GM21737 (cell line): ENCODE measurements at regions not wholly inside any gene's neighbourhood (a gene's known extent, or its start where the extent isn't known, plus 50 kb on each side); places are given as distances from the start of the nearest gene placed in this dataset.

Source experiments
- ATAC-seq: cut with Tn5 transposase; IDR thresholded peaks from one replicate; pipeline ENCODE4 v1.9.1; 2021; ENCODE audit warnings: mild to moderate bottlenecking, moderate library complexity; ENCODE audit not compliant: unreplicated experiment

DNA sequence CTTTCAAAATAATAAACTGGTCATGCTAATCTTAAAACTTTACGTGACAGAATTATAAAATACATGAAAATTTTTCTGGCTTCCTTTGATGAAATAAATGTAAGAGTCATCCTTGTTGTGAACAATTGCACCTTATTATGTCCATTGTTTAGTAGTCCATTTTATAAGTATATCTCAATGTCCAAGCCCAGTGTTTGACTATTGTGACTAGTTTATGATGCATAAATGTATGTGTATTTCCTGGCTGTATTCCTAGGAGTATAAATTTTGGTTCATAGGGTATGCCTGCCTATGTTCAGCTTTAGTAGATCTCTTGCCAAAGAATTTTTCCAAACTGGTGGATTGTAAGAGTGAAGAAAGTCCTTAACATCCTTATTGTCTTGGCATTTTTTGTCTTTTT is 2895.5 kb upstream of the PCDH20 start:
- no peak for ATAC-seq

DNA sequence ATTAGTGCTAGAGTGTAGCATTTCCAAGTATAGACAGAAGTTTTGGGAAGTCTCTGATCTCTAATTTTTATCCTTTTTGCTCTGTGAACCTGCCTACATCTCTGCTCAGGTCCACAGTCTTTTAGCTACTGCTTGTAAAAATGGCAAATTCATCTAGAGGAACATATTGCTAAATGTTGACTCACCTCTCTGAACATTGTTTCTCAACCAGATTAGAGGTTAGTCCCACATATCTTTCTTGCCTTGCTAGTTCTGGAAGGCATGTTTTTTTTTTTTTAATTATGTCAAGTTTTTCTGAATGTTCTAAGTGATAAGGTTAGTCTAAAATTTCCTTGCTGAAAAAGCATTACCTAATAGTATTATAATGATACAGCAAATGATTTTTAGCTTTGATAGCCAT is 2889.6 kb upstream of the PCDH20 start:
- no peak for ATAC-seq

DNA sequence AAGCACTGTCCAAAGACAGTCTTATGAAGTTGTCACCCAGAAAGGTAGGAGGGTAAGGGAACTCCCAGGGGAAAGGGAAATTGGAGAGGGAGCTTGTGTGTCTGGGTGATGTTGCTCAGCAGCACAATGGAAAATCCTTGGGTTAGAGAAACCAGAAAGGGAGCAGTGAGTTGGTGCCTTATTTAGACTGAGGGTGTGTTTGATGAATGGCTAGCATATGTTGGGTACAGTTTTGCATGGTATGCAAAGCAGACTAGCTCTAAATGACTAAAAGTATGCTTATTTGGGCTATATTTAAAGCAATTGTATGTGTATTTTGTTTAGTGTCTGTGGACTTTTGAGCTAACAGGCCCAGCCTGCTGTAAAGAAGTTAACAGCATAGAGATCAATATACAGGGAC is 2884.6 kb upstream of the PCDH20 start:
- ATAC-seq: no peak

DNA sequence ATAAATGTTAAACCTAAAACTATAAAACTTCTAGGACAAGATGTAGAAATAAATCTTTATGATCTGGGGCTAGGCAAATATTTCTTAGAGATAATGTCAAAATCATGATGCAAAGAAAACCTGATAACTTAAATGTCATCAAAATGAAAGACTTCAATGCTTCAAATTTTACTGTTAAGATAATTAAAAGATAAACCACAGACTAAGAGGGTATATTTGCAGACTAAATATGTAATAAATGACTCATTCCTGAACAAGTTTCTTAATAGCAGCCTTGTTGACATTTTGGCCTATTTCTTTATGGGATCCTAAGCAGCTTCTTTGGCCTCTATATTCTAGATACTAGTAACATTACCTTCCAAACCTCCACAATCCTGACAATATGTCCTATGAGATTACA is 2878.3 kb upstream of the PCDH20 start:
- no peak for ATAC-seq

DNA sequence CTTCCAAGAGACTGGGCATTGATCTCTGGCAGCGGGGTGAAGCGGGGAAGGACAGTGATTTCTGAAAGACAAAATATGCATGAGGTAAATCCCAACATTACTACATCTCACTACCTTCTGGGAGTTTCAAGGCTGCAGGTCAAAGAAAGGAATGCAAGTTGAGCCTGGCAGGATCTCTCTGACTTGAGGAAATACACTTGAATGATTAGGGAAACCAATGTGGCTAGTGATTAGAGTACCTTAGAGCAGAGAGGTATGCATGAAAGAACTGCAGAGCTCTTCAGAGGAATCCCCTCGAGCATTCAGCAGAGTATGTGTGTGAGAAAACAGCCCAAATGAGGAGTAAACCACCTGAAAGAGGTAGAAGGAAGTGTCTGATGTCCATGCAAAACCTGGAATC is 2874.1 kb upstream of the PCDH20 start:
- ATAC-seq: no peak

DNA sequence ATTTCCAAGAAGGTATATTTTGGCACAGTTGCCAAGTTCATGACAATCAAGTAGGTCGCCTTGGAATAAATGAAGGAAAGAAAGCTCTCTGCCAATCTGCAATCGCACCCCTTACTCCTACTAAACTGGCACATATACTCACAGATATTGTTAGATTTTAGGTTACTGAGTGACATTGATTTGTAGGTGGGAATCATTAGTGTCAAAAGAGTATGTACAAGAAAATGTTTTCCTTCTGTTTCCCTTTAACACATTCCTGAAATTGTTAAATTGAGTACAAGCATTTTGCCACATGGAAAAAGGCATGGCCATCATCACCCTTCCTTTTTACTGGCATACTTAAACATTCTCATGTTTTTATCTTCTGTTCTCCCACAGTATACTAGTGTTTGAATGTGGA is 2868.3 kb upstream of the PCDH20 start:
- ATAC-seq: no peak

DNA sequence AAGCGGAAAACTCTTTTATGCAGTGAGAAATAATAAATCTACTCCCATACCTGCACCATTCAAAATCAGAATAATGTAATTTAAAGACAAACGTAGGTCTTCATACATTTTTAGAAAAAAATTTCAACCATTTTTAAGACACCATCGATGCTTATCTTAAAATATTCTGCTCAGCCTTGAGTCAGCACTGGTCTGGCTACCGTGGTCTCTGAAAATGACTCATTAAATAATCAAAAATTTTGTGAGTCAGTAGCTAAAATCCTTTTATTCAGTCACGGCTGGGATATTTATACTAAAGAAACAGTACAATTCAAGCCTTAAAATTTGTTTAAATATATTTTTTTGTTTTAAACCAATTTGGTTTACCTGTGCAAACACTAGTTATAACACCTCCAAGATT is 2862.8 kb upstream of the PCDH20 start:
- ATAC-seq: no peak

DNA sequence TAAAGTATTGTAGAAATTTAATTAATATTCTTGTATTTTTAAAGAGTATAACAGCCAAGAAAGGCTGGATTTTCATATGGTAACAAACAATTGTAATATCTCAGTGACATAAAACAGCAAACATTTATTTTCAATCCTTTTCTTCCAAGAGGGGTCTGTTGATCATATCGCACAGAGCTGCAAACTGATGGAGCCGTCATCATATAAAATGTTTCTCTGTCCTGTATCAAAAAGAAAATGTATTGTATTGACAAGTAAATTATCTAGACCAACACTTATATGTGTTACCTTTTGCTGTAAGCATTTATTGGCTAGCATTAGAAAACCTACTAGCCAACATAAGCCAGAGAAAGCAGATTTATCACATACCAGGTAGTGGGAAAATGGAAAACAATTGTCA is 2861.4 kb upstream of the PCDH20 start:
- ATAC-seq: no peak

DNA sequence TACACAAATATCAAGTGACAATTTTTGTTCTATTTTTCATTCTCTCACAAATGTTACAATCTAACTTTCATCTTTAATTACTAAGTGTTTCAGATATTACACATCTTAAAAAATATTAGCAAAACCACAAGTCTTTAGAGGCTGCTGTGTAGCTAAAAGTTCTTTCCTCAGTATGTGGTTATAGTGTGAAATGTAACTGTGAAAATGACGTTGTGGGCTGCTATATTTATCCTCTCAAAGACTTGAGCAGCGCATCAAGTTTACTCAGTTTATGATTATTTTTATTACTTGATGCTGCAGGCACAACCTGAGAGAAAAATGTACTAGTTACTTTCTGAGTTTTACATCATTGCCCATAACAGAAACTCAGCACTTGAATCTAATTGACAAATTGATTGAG is 2860.6 kb upstream of the PCDH20 start:
- no peak for ATAC-seq

DNA sequence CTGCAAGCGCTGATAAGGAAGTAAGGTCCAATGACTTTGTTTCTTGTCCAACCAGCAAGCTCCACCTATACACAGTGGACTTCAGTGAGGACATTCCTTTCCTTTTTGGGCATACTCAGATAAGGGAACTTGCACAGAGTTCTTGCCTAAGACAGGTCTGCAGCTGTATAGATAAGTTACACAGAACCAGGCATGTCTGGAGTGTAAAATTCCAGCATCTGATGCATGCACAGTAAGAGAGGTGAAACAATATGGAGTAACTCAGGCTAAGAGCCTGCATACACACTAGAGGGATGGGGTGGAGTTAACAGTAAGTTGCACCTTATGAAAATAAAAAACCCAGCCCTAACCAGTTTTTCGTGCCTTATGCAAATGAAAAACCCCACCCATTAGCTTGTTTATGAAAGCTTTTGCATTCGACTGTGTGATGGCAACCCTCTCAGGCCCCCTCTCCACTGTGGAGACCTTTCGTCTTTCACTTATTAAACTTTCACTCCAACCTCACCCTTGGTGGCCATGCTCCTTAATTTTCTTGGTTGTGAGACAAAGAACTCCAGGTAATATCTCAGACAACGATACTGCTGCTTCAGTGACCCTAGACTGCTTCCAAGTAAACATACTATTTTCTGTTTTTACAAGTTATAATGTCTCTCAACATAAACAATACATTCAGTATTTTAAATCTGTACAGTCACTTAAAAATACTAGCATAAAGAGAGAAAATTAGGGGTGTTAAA is 2859.0 kb upstream of the PCDH20 start:
- no peak for ATAC-seq

DNA sequence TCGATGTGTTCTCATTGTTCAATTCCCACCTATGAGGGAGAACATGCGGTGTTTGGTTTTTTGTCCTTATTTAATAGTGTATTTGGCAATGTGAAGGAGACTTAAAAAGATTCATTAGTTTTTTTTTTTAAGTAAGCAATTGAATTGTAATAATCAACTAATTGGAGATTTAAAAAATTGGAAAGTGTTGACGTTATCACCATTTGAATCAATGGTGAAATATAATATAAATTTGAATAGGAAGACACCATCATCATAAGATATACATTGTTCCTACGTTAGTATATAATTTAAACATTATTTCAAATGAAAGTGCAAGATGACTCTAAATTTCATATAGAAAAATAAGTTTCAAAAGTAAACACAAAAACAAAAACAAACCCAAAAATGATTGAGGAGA is 2858.1 kb upstream of the PCDH20 start:
- ATAC-seq: no peak

DNA sequence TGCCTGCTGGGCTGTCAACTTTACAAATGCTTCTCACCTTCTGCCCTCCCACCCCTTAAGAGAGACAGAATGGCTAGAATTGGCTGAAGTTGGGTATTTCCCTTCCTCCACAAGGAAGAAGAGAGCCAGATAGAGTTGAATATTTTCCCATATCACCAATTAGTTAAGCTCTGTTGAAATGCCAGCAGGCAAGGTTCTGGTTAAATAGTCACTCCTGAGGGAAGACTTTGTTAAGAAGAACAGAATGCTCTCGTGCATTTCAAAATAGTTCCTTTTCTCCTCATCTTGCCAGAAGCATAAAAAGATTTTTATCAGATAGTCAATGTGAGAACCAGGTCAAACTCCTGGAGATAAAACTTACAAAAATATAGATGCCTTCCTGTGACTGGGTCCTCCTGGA is 2857.0 kb upstream of the PCDH20 start:
- ATAC-seq: no peak

DNA sequence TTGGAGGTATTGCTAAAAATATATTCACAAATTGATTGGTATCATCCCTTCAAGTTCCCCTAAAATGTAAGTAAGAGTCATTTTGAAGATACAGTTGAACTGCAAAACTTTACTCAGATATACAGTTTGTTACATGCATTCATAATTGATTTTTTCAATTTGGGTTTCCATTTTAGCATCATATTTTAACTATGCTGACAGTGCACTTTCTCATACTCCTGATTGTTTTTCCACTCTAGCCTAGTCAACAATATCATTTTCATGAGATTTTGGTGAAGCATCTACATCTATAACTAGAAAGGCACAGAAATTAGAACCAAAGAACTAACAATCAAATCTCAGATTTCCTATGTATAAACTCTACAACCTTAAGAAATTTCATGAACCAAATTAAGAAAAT is 2850.4 kb upstream of the PCDH20 start:
- ATAC-seq: no peak

DNA sequence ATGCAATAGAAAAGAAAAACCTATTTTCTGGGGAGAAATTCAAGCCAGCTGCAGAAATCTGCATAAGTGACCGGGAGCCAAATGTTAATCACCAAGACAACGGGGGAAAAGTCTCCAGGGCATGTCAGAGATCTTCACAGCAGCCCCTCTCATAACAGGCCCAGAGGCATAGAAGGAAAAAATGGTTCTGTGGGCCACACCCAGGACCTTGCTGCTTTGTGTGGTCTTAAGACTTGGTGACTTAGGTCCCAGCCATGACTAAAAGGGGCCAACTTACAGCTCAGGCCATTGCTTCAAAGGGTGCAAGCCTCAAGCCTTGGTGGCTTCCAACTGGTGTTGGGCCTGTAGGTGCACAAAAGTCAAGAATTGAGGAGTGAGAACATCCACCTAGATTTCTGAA is 2847.6 kb upstream of the PCDH20 start:
- ATAC-seq: no peak

DNA sequence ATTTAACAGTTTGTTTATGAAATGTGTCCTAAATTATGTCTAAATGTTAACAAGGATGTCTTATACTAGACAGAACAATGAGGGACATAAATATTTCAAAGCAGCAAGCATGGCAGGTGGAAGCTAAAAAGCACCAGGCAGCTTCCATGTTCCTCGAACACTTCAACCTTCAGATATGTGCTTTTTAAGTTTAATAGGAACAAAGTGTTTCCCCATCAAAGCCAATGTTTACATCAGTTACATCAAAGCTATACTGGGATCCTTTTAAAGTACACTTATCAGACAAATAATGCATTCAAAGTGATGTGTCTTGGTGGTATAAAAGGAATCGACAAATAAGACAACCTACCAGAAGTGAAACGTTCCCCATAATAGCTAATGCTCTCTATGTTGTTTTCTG is 2841.1 kb upstream of the PCDH20 start:
- ATAC-seq: no peak

DNA sequence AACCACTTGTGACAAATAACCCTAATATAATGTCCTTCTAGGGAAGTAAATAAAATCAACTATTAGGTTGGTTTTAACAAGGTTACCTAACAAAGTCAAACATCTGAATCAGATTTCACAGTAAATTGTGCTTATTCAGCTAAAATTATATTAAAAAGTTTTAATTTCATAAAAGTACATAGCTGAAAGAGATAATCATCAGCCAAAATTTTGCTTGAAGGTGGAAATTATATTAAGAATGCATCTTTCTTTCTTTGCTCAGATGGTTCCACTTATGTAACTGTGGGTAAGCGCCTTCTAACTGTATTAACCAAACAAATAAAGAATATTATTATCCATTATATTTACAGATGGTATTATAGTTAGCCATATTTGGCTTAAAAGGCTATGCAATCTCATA is 2840.3 kb upstream of the PCDH20 start:
- no peak for ATAC-seq

DNA sequence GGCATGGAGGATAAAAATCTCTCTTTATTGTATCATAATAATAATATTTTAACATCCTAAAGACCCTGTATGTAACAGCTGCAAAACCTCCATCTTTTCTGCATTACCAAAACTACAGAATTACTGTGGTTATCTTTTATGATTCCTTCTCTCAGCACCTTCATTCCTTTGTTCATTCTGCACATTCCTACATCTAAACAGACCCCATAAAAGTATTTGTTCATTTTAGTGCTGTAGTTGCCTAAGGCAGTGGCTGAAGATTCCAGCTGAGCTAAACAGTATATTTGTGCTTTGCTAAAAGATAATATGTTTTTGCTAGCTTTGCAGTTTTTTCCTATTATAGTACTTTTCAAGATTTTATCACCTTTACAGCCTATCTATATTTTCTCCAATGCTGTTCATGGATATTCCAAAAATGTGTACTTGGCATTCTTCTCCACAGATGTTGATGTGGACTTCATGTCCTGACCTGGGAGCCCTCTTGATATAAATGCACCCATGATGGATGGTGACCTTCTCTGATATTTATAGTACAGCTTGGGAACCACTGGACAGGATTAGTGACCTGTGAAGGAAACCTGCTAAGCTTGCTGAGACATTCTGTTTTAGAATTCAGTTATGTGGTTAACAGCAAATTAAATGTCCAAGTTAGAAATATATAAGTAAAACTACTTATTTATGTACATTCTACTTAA is 2832.9 kb upstream of the PCDH20 start:
- no peak for ATAC-seq

DNA sequence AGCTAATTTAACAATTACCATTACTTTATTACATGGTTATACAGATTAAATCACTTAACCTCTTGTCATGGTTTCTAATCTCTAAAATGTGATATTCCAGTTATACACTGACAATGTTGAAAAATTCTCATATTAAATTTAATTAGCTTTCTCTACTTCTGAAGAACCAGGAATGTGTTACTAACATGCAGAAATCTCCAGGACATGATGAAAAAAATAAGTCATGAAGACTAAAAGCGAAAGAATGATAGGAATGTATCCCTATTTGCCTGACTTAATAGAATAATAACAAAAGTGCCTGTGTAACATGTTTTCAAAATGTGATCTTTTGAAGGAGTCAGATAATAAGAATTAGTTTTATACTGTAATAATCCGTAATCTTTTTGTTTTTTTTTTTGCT is 2823.7 kb upstream of the PCDH20 start:
- ATAC-seq: no peak

DNA sequence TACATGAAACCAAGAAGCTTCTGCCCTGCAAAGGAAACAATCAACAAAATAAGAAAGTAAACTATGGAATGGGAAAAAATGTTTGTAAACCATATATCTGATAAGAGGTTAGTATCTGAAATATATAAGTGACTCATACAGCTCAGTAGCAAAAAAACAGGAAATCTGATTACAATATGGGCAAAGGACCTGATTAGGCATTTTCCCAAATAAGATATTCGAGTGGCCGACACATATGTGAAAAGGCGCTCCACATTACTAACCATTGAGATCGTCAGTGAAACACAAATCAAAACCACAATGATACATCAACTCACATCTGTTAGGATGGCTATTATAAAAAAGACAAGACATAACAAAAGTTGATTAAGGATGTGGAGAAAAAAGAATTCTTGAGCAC is 2818.6 kb upstream of the PCDH20 start:
- ATAC-seq: no peak

DNA sequence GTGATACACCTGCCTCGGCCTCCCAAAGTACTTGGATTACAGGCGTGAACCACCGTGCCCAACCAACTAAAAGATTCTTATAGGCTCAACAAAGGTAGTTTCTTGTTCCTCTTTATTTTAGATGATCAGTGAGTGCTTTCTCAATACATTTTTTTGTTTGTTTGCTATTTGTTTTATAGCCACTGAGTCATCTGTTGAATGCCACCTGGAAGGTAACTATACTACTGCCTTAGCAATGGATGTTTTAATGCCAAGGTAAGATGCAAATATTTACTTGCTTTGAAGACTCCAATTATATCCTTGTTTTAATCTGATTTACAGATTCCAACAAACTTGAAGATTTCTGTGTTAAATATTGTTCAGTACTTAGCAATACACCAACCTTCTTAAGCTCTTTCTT is 2807.4 kb upstream of the PCDH20 start:
- no peak for ATAC-seq

DNA sequence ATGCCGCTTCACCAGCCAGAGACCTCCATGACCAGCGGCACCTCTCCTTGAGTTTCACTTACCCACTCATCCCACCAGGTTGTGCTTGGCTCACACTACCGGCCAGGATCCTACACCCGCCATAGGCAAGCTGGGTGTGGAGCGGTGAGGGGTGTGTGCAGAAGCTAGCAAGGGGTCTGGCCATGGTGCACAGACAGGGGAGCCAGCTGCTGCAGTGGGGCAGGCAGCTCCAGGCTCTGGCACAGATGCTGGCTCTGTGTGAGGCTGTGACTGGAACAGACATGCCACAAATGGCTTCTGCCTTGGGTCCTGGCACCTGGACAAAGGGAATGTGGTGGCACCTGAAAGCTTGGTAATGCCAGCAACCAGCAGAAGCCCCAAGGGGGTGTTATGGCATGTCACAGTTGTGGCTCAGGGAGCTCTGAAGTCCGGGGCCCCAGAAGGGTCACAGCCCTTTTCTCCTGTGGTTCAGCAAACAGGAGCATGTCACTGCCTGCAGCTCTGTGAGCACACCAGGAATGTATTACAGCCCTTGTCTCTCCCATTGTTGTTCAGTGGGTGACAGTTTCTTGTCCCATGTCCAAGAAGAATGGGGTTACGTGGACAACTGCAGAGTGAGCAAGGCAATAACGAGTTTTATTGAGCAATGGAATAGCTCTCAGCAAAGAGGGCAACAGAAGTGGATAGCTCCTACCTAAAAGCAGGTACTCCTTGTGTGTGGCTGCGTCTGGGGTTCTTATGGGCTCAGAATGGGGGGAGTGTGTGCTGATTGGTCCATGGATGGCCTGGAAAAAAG is 2791.0 kb upstream of the PCDH20 start:
- ATAC-seq: no peak

DNA sequence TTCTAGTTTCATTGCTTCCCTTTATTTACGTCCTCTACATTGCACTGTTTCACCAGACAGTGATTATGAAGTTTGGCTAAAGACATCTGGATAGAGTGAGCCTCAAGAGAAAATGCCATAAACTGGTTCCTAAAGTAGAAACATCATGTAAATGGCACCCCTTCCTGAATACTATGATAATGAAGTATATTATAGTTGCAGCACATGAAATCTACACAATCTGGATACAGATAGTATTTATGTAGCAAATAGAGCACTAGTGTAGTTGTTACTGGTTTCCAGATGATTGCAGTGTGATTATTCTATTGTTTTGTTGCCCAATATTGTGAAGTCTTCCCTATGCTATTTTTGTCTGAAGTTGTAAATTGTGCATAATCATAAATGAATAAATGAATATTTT is 2786.9 kb upstream of the PCDH20 start:
- ATAC-seq: no peak
